SK-MEL-5 (cell line): ENCODE measurements at regions not wholly inside any gene's neighbourhood (a gene's known extent, or its start where the extent isn't known, plus 50 kb on each side); places are given as distances from the start of the nearest gene placed in this dataset.
A peak's percentile ranks its signal among the peaks of the same experiment; 100 is the strongest.

Experiments used
- DNase-seq: peaks from one replicate; pipeline ENCODE4 v3.0.0-alpha.2; 2016; ENCODE audit warnings: low read depth, low spot score
- in situ Hi-C: cut with HindIII; loops from 2 replicates; pipeline ENCODE4 v1.10.0; 2016; ENCODE audit warnings: low sequenced_read_pairs, high pct_unique_total_duplicates, low pct_unique_long_range_greater_than_20kb

GRCh38 chr1:98327220-98327861 lies 334.2 kb upstream of the SNX7 start:
- DNase-seq: no peak
- in situ Hi-C loops: no loop called here

GRCh38 chr1:98325646-98326440 lies 335.7 kb upstream of the SNX7 start:
- DNase-seq: no peak
- in situ Hi-C loops: no loop called here

GRCh38 chr1:98323906-98324358 lies 337.6 kb upstream of the SNX7 start:
- peak; percentile 59 for DNase-seq
- in situ Hi-C loops: no loop called here

GRCh38 chr1:98323388-98323787 lies 338.1 kb upstream of the SNX7 start:
- peak; percentile 10 for DNase-seq
- in situ Hi-C loops: no loop called here

GRCh38 chr1:98322966-98323365 lies 338.6 kb upstream of the SNX7 start:
- in situ Hi-C loops: no loop called here
- no peak for DNase-seq

- DNase-seq: no peak
- in situ Hi-C loops: no loop called here
Measured at GRCh38 chr1:98322086-98322485, 339.4 kb upstream of the SNX7 start.

- in situ Hi-C loops: no loop called here
- DNase-seq: no peak
Measured at GRCh38 chr1:98321191-98321590, 340.3 kb upstream of the SNX7 start.

GRCh38 chr1:98316286-98316905 lies 345.1 kb upstream of the SNX7 start:
- in situ Hi-C loops: no loop called here
- DNase-seq: no peak

GRCh38 chr1:98315309-98315708 lies 346.2 kb upstream of the SNX7 start:
- in situ Hi-C loops: no loop called here
- no peak for DNase-seq

- DNase-seq: no peak
- in situ Hi-C loops: no loop called here
Measured at GRCh38 chr1:98314601-98315000, 346.9 kb upstream of the SNX7 start.

GRCh38 chr1:98306517-98307089 lies 354.9 kb upstream of the SNX7 start:
- in situ Hi-C loops: no loop called here
- DNase-seq: no peak

- in situ Hi-C loops: no loop called here
- DNase-seq: no peak
Measured at GRCh38 chr1:98305362-98305761, 356.2 kb upstream of the SNX7 start.

- in situ Hi-C loops: no loop called here
- no peak for DNase-seq
Measured at GRCh38 chr1:98304888-98305287, 356.6 kb upstream of the SNX7 start.

- in situ Hi-C loops: no loop called here
- no peak for DNase-seq
Measured at GRCh38 chr1:98299861-98300260, 361.7 kb upstream of the SNX7 start.

- no peak for DNase-seq
Measured at GRCh38 chr1:98299313-98299712, 362.2 kb upstream of the SNX7 start.

GRCh38 chr1:98298319-98298718 lies 363.2 kb upstream of the SNX7 start:
- in situ Hi-C loops: no loop called here

More at GRCh38 chr1:98299313-98299712, 362.2 kb upstream of the SNX7 start:
- in situ Hi-C loops: no loop called here

GRCh38 chr1:98296681-98297080 lies 364.8 kb upstream of the SNX7 start:
- DNase-seq: no peak
- in situ Hi-C loops: no loop called here

More at GRCh38 chr1:98298319-98298718, 363.2 kb upstream of the SNX7 start:
- no peak for DNase-seq

GRCh38 chr1:98294127-98294526 lies 367.4 kb upstream of the SNX7 start:
- DNase-seq: no peak
- in situ Hi-C loops: no loop called here
